ELR (cell line): ENCODE measurements at regions not wholly inside any gene's neighbourhood (a gene's known extent, or its start where the extent isn't known, plus 50 kb on each side); places are given as distances from the start of the nearest gene placed in this dataset.

Source experiments
- DNase-seq: peaks from one replicate; pipeline ENCODE4 v3.0.0-alpha.2; 2015; ENCODE audit warnings: low read depth

DNA sequence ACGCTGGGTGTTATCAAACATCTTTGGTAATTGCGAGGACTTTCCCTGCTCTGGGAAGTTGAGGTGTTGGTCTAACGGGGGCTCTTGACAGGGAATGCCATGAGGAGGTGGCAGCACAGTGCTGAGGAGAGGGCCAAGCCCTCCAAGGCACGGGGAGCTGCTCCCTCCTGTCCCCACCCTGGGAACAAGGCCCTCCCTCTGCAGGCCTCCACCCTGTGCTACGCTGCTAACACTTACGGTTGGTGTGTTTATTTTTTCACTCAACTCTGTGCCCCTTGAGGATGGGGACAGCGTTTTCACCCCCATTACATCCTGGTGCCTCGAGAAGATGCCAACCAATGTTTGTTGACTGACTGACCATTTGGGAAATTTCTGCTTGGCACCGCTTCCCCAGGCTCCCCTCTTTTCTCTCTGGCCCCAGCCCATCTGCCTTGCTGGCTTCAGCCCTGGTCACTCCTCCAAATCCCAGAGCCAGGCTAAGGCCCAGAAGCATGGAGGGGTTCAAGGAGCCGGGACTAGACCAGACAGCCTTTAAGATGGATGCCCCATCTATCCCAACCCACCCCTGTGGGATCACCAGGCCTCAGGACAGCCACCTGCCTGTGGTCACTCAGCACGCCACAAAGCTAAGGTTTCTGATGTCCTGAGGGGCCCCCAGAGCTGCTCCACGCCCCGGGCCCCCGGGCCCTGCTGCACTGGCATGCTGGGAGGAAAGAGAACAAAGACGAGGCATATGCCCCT is 125.7 kb downstream of the BARX1 start:
- no peak for DNase-seq

GRCh38 chr9:93828331-93829097 is 126.6 kb downstream of the BARX1 start:
- no peak for DNase-seq

- peak; percentile 65 for DNase-seq
Measured at GRCh38 chr9:93827545-93828330, 127.4 kb downstream of the BARX1 start.

DNA sequence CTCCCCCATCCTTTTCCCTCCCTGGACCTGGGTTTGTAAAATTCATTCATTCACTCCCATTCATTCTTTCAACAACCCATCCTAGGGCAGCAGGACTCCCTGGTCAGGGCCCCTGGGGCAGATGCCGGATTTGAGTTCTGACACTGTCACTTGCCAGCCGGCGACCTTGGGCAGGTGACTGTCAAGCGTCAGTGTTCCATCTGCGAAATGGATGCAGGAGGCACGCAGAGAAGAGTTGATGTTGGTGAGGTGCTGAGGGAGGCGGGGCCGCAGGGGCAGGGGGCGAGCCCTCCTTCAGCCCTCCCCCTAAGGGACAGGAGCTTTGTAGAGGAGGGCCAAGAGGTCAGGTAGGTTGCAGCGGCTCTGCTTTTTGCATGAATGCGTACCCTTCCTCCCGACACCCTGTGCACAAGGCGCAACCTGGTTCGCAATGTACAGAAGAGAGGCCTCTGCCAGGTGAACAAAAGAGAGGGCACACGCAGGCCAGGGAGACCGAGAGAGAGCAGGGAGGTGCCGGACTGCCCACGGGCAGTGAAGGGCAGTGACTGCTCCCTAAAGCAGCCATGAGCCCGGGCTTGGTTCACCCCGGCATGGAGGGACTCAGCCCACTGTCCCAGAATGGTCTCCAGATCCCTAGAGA is 128.1 kb downstream of the BARX1 start:
- no peak for DNase-seq

DNA sequence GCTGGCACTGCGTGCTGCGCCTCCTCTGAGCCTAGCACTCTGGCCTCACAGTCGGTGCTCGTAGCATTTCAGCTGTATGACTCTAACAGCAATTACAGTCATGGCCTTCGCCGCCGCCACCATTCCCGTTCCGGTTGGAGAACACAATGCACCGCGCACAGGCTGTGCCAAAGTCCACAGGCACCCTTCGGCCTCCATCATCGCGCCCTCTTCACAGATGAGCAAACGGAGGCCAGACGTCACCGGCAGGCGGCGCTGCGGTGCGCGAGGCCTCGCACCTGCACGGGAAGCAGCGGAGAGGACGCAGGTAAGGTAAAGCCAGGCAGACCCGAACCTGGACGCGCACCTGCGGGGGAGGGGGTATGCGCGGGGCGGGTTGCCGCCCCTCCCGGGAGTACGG is 128.9 kb downstream of the BARX1 start:
- no peak for DNase-seq

DNA sequence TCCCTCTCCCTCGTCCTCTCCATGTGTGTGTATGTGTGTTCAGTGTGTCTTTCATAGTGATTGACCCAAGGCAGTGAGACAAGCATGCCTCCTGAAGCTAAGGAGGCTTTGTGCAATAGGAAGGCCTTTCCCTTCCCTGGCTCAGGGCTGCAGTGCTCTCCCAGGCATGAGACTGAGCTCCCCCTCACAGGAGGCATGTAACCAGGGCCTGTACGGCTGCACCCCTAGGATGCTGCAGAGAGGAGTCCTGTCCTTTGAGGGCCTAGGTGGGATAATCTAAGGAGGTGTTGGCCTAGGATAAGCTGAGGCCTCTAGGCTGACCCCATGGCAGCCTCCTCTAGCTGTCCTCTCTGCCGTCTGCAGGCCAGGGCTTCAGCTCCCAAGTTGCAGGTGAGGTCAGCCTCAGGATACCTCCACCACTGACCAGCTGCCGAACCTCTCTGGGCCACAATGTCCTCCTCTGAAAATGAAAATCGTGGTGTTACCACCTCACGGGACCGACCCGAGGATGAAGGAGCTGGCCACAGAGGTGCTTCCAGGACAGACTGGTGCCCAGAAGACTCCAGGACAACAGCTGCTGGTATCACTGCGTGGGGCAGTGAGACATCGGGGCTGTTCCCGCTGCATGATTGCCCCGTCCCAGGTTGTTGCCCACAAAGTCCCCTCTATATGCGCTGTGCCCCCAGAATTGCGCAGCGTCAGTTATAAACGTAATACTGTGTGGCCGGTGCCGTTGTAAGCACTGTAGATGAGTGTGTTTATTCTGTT is 129.6 kb downstream of the BARX1 start:
- no peak for DNase-seq

- DNase-seq = no peak
Measured at GRCh38 chr9:93824386-93825294, 130.5 kb downstream of the BARX1 start.

- DNase-seq = no peak
Measured at GRCh38 chr9:93823245-93824072, 131.7 kb downstream of the BARX1 start.

DNA sequence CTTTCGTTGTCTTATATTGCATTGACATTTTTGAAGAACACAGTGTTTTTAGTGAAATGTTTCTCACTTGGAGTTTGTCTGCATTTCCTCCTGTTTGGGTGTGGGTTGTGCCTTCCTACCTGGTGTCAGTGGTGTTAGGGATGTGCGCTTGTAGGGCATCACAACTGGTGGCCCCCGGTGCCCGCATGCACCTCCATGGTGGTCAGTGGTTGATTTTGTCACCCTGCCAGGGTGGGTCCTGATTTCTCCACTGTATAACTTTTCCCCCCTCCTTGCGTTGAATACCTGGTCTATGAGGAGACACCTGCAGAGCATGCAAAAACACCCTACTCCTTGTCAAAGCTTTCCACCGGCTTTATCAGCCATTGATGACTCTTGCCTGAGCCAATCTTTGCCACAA is 132.9 kb downstream of the BARX1 start:
- no peak for DNase-seq

DNA sequence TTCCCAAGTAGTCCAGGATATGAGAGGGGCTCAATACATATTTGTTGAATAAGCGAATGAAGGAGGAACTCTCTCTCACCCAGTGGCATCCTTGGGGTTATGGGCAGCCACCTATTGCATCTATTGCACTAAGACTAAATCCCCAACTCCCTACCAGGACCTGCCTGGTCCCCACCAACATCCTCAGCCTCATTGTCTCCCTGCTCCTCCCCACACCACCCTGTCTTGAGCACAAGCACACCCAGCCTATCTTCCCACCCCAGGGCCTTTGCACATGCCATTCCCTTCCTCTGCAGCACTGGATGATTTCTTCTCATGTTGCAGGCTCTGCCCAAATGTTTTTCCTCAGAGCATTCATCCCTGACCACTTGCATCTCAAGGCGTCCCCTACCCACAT is 133.8 kb downstream of the BARX1 start:
- DNase-seq = no peak

- DNase-seq = peak; percentile 32
Measured at GRCh38 chr9:93820667-93821306, 134.4 kb downstream of the BARX1 start.

- DNase-seq = no peak
Measured at GRCh38 chr9:93819905-93820304, 135.2 kb downstream of the BARX1 start.

DNA sequence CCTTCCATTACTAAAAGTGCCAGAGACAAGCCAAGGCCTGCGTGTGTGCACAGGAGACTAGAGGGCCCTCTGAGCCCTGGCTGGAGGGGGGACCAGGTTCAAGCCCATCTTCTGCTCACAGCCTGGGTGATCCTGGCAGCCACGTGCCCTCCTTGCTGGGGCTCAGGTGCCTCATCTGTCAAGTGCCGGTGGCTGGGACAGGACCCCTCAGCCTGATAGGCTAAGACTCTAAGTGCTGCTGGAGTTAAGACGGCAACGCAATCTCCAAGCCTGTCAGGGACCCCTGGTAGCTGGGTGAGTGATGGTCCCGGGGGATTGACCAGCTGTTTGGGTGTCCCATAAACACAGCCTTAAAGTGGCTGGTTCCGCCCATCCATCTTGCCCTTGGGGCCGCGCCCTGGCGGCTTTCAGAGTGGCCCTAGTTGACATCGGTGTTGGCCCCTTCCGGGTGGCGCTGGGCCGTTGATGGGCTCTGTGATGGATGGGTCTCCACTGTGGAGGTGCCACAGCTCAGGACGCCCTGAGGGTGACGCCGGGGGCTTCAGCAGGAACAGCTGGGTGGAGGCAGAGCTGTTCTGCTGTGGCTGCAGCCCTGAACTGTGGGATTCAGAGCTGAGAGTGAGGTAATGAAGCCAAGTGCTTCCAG is 136.2 kb downstream of the BARX1 start:
- DNase-seq = no peak

- no peak for DNase-seq
Measured at GRCh38 chr9:93818237-93818636, 136.9 kb downstream of the BARX1 start.

- no peak for DNase-seq
Measured at GRCh38 chr9:93815677-93816076, 139.5 kb downstream of the BARX1 start.

GRCh38 chr9:93815135-93815534 is 140.0 kb downstream of the BARX1 start:
- no peak for DNase-seq

DNA sequence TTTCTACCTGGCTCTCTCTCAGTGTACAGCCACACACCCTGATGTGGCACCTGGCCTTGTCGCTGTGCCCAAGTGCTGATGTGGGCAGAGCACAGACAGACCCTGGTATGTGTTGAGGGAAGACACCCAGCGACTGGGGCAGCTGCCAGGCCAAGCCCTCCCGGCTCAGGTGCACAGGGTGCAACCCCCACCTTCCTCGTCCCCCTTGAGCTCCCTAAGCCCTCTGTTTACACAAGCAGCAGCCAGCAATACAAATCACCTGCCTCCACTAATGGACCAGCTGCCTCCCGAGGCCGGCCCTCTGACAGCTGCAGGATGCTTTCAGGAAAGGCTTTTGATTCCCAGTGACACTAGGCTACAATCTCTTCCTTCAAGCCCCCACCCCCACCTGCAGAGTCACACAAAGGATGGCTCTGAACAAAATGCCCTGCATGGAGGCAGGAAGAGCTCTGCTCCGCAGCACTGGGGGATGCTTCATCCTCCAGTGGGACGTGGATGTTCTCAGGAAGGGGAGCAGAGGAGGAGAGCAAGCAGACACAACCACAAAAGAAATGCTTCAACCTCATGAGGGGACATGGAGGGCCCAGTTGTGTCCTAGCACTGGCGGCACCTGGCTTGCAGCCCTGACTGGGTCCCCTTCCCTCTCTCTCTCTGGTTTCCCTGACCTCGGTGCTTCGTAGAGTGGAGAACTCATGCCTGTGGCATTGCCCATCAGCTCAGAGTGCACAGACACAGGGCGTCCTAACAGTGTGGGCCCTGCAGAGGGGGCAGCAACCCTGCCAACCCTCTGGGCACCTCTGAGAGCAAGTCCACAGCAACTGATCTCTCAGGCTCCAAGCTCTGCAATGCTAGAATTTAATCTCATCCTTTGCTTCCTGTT is 140.8 kb downstream of the BARX1 start:
- no peak for DNase-seq
